SK-N-SH (cell line): ENCODE measurements at regions not wholly inside any gene's neighbourhood (a gene's known extent, or its start where the extent isn't known, plus 50 kb on each side); places are given as distances from the start of the nearest gene placed in this dataset.

Source experiments
- CTCF ChIP-seq: fragments of 200-600 bp; sonication (generic); IDR thresholded peaks from 2 replicates; pipeline ENCODE4 v1.6.1; 2017; ENCODE audit warnings: antibody characterized with exemption, mild to moderate bottlenecking, moderate library complexity
- MAX ChIP-seq: IDR thresholded peaks from 2 replicates; pipeline ENCODE4 v1.4.0; 2012; ENCODE audit warnings: low read depth
- MXI1 ChIP-seq: IDR thresholded peaks from 2 replicates; pipeline ENCODE4 v1.6.1; 2012; ENCODE audit warnings: mild to moderate bottlenecking, low read depth, low read length, improper control_type of control experiment
- POLR2AphosphoS5 ChIP-seq: IDR thresholded peaks from 2 replicates; pipeline ENCODE4 v1.6.1; 2012; ENCODE audit warnings: low read depth, low read length
- SIN3A ChIP-seq: IDR thresholded peaks from 2 replicates; pipeline ENCODE4 v1.6.1; 2012; ENCODE audit warnings: low read depth, mild to moderate bottlenecking, low read length, moderate library complexity, borderline replicate concordance
- TAF1 ChIP-seq: IDR thresholded peaks from 2 replicates; pipeline ENCODE4 v1.6.1; 2012; ENCODE audit warnings: low read depth, mild to moderate bottlenecking, low read length, moderate library complexity, borderline replicate concordance

GRCh38 chr20:17824676-17825251 lies 125.0 kb downstream of the BANF2 start:
- TF ChIP-seq POLR2AphosphoS5 (no peak), CTCF (no peak), MAX (no peak), MXI1 (no peak), SIN3A (no peak), TAF1 (no peak)
